ENCODE measurements at regions not wholly inside any gene's neighbourhood (a gene's known extent, or its start where the extent isn't known, plus 50 kb on each side); places are given as distances from the start of the nearest gene placed in this dataset.

- TF ChIP-seq USF2 (IDR thresholded peaks at IDR 0.05; ENCODE audit: borderline replicate concordance, low read depth, low read length) (no peak), EP300 (IDR thresholded peaks at IDR 0.05; ENCODE audit: borderline replicate concordance in 1 of 2, low read depth in 1 of 2, low read length in 1 of 2) (no peak), ZBTB33 (IDR thresholded peaks at IDR 0.05; ENCODE audit: borderline replicate concordance, low read depth) (no peak)
Observed at GRCh38 chr13:72043366-72043765, 176.4 kb upstream of the DACH1 start.

All from SK-N-SH (cell line).